GM19468 (cell line): ENCODE measurements at regions not wholly inside any gene's neighbourhood (a gene's known extent, or its start where the extent isn't known, plus 50 kb on each side); places are given as distances from the start of the nearest gene placed in this dataset.

Source experiments
- ATAC-seq: cut with Tn5 transposase; IDR thresholded peaks from one replicate; pipeline ENCODE4 v1.9.1; 2021; ENCODE audit warnings: mild to moderate bottlenecking, moderate library complexity, moderate number of reproducible peaks; ENCODE audit not compliant: unreplicated experiment; ENCODE audit errors: extremely low read depth

DNA sequence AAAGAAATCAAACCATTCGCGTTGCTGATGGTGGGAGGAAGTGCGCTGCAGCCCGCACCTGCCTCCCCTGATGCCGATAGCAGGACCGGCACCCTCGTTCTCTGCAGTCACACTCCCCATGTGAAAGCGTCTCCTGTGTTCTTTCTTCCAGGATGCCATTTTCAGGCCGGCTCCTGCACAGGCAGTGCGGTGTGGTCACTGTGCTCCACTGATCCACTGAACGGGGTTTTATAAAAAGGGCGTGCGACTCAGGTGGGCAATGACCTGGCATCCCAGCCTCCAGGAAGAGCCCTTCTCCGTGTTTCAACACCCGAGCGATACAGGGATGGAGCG, 88.3 kb upstream of the SNTG2 start:
- ATAC-seq, result no peak

DNA sequence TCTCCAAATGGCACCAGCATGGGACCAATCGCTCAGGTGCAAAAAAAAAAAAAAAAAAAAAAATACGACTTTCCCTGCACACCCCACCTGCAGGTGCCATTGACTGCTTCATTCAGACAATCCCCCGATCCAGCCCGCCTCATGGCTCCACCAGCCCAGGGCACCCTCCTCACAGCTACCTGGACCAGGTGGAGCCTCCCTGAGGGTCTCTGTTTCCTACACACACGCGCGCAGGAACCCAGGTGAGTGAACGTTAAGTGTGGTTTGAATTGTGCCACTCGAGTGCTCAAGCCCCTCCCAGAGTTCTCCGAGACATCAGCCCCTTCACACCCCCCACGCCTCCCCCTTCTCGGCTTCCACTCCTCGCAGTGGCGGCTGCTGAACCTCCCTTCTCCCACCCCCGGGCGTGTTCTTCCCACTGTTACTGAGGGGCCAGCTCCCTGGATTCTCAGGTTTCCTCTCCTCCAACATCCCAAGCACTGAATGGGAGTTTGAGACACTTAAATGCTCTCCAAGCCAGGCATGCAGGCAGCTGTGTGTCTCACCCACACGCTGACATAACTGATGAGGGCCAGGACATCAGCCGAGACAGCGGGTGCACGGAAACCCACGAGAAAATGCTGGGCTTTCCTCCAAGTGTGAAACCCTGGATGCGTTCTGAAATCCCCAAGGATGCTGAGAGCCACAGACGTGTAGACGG, 88.8 kb upstream of the SNTG2 start:
- ATAC-seq, result no peak

DNA sequence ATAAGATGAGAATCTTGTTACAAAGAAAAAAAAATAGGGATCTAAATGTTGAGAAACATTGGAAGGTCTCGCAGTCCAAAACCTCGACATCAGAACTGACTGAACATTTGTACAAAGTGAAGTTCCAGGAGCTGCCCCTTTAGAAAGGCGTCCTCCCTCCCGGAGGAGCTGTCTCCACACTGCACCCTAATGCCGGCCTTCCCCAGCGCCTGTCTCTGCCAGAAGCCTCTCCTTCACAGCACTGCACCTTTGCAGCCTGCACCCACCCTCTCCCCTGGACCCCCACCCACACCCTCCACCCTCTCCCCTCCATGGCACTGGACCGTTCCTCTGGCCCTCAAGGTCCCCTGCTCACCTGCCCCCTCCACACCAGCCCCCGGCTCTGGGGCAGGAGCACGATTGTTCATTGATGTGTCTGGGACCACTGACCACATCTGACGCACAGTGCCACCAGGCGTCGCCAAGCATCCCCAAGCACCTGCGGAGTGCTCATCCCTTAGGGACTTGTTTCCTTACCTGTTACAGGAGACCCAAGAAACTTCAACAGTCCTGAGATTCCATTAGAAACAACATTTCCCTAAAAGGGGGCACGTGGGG, 90.3 kb upstream of the SNTG2 start:
- ATAC-seq, result no peak

DNA sequence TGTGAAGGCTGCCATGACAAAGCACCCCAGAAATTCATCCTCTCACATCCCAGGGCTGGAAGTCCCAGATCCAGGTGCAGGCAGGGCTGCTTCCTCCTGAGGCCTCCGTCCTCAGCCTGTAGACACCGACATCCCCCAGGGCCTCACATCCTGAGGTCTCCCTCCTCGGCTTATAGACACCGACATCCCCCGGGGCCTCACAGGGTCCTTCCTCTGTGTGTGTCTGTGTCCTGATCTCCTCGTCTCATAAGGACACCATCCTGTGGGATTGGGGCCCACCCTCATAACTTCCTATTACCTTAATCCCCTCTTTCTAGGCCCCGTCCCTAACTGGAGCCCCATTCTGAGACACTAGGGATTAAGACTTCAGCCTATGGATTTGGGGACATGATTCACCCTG, 92.0 kb upstream of the SNTG2 start:
- ATAC-seq, result no peak

DNA sequence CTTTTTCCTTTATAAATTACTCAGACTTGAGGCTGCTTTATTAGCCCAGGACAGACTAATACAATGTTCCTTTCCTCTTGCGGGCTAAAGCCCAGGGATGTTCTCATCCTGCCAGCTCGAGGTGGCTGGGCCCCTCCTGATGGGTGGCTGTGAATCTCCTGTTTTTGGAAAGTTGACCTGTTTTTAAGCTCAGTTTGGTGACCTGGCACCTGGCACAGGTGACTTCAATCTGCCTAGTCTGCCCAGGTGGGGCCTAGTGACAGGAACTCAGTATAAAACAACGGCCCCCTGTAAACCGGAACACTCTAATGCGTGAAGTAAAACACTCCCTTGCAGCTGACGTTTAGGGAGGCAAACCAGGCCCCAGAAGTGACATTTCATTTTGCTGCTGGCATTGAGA, 92.7 kb upstream of the SNTG2 start:
- ATAC-seq, result no peak

DNA sequence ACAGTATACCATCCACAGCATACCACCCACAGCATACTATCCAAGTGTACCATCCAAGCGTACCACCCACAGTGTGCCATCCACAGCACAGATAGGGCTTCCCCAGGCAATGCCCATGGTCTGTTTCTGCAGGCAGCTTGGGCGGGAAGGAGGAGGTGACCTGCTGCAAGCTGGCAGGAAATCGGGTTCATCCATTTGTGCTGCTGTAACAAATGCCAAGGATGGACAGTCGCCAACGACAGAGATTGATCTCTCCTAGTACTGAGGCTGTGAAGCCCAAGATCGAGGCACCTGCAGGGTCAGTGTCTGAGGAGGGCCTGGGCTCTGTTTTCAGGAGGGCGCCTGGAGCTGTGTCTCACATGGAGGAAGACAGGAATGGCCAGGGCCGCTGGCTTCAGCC, 93.6 kb upstream of the SNTG2 start:
- no peak for ATAC-seq

DNA sequence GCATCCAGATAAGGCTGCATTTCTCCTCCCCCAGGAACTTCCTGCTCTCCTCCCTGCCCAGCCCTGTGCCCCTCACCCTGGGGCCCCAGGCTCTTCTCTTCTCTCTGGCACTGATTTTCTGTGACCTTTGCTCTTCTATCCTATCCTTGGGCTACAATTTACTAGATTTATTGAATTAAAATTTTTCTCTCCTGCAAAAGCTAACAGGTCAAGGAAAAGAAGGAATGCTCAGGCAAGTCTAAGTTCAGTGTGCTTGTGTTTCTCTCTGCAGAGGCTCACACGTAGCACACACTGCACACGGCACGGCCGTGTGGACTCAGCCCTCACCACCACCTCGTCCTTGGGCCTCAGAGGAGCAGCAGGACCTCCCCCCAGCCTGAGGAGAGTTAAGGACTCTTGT, 94.2 kb upstream of the SNTG2 start:
- no peak for ATAC-seq

DNA sequence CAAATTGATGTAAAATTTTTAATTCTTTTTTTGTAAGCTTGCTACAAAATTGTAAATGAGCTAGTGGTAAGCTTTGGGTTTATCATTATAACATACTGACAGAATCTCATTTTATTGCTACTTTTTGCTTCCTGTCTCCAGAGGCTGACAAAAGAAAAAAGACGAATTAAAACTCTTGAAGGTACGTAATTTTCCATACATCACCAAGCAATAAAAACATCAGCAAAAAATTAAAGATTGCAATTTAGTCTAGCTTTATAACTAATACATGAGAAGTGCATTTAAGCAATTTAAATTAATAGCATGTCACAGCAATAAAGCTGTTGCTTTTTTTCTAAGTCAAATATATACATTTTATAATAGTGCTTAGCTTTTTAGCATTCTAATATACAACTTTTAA, 94.6 kb upstream of the SNTG2 start:
- ATAC-seq, result no peak

DNA sequence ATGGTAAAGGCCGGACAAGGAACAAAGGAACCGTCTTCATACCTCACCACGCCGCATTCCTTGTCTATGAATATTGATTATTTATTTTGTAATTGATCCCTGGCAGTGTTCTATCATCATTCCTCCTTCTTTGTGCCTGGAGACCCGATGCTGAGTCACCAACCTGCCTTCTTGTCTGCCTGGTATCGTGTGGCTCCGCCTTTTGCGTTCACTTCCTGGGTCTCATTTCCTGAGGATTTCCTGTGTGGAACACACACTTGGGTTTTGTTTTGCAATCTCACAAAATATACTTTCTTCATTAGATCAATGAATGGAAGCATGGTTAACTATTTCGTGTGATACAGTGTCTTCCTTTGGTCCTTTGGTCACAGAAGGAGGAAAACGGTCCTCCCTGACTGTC, 95.5 kb upstream of the SNTG2 start:
- ATAC-seq, result no peak

DNA sequence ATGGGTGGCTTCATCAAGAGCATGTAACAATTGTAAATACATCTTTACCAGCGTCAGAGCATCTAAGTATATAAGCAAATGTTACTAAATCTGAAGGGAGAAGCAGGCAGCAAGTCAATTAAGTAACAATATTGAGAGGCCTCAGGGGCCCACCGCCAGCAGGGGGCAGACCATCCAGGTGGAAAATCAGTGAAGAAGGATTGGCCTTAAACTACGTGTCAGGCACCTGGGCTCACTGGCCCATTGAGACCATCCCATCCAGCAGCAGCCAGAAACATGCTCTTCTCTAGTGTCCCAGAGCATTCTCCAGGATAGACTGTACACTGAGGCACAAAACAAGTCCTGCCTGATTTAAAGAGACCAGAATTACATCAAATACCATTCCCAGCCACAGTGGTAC, 96.2 kb upstream of the SNTG2 start:
- no peak for ATAC-seq

DNA sequence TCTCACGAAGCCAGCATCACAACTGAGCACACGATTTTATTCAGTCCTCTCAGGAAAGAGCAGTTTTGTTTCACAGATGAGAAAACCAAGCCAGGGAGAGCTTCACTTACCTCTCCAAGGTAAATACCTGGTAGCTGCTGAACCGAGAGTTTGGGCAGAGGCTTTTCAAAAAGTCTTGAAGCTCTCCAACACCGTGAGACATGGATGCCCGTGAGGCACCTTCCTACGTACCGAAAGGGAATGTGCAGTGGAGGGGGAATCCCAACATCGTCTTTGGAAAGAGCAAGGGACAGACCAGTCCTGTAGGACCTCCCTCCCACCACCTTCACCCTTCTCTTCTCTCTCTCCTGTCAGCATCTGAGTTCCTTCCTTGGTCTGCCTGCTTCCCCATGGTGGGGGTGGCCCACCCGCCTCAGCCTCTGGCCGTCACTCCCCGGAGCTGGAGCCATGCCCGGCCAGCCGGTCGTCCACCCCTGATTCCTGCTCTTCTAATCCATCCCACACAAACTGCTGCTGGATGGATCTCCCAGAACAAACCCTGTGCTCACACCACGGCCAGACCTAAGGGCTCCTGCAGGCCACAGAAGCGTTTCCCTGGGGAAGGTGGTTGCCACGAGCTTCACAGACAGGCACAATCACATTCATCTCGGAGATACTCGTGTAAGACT, 97.3 kb upstream of the SNTG2 start:
- no peak for ATAC-seq

DNA sequence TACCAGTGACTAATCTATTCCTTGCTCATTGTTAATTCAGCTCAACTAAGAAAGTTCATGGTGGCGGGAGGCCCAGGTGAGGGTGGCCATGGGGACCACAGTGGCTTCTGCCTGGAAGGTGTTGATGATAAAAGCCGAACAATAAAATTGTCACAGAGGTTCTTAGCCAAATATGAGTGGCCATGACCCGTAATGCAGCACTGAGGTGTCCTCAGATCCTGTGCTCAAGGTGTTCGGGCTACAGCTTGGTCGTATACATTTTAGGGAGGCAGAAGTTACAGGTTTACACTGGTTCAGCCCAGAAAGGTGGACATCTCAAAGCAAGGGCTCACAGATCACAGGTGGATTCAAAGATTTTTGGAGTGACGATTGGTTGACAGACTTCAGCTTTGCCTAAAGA, 98.5 kb upstream of the SNTG2 start:
- no peak for ATAC-seq

DNA sequence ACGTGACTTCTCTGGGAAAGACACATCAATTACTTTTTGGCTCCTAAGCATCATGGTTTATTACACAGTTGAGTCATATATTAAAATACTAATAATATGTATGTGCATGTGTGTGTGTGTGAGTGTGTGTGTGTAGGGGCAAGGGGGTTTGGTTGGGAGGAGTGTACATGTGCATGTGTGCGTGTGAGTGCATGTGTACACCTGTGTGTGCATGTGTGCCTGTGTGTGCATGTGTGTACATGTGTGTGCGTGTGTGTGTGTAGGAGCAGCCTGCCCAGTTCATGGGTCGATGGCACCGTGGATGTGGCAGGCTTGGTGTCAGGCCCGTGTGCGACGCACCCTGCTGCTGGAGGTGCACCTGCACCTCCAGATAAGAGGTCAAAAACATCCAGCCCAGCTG, 99.0 kb upstream of the SNTG2 start:
- no peak for ATAC-seq

DNA sequence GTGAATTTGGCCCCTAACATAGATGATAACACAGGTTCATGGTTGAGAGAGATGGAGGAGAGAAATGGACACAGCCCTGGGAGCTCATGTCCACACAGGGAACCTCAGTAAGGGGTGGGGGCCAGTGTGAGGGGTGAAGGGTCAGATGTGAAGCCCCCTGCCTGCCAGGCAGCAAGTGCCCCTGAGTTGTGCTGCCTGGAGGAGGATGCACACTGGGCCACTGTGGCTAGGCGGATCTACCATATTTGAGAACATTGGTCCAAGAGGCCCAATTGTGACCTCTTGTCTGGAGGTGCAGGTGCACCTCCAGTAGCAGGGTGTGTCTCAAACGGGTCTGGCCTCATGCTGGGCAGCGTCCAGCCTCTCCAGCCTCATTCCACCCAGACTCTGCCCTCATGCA, 99.6 kb upstream of the SNTG2 start:
- ATAC-seq, result no peak

DNA sequence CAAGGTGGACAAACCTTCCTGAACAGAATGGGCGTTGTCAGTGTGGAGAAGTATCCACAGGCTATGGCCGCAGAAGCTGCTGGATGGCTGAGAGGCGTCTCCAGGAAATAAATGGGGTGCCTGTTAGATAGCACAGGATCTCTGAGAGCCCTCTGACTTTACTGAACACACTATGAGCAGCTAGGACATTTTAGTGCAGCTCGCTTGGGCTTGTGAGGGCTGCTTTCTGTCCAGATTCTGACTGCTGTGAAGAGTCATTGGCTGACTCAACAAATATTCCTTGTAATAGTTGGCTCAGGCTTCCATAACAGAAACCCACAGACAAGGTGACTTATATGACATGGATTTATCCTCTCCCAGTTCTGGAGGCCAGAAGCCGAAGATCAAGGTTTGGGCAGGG, 100.2 kb upstream of the SNTG2 start:
- ATAC-seq, result no peak

DNA sequence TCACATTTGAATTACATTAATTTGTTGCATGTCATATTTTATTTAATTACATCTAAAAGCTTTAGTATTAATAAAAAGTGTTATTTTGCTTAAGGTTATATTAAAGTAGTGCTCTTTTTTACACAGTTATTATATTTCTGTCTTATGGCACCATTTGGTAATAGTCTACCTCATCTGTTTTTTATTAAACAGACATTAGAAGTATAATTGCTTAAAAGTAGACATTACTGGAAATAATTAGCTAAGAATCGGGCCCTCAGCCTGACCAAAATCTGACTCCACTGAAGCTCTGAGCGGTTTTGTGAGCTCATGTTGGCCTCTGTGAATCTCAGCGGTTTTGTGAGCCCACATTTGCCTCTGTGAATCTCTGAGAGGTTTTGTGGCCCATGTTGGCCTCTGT, 102.5 kb upstream of the SNTG2 start:
- no peak for ATAC-seq

DNA sequence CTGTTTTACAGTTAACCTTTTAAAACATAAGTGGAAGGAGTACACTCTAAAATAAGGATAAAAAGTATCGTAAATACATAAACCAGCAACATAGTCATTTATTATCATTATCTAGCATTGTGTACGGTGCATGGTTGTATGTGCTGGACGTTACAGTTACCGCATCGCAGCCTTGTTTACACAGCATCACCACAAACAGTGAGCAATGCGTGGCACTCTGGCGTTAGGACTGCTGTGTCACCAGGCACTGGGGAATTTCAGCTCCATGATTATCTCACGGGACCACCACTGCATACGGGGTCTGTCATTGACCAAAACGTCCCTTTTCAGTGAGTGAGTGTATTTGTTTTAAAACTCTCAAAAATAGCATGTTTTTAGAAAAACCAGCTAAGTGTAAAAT, 103.0 kb upstream of the SNTG2 start:
- ATAC-seq, result no peak

DNA sequence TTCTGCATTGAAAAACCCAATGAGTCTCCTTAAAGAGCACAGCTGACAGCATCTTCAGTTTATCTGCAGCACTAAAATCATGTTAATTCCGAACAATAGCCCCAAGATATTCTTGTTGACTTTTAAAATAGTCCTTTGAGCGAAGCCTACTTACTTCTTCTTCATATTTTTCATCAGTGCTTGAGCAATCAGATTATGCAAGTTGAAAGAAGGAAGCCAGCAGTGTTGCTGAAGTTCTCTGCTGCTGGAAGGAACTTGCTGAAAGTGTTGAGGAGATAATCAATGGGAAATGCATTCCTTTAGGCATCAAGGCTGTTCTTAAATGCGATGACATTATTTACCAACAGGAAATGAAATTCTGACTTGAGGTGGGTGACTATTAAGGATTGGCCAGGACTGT, 105.9 kb upstream of the SNTG2 start:
- ATAC-seq, result no peak

DNA sequence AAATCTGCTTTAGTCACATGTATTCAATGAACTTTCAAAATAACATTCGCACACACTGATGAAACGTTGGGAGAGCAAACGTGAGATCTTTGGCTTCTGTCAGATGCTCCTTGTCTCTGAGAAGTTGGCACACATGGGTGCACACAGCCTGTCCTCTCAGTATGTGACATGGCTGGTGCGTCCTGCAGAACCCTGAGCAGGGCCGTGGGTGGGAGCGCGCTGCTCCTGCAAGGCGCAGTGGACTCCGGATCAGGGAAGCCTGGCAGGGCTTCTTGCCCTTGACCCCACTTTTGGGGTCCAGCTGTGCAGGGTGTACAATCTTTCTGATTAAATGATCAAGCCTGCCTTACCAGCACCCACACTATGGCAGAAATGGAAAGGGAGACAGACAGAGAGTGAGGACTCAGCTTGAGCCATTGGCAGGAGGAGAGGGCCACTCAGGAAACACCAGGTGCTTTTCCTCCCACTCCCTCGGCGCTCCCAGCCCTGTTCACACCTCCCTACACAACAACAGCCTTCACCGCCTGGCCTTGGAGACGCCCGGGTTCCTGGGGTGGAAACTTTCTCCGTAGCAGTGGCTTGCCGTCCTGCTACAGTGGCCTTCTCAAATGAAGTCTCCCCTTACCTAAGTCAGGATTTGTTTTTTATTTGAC, 108.4 kb upstream of the SNTG2 start:
- no peak for ATAC-seq

DNA sequence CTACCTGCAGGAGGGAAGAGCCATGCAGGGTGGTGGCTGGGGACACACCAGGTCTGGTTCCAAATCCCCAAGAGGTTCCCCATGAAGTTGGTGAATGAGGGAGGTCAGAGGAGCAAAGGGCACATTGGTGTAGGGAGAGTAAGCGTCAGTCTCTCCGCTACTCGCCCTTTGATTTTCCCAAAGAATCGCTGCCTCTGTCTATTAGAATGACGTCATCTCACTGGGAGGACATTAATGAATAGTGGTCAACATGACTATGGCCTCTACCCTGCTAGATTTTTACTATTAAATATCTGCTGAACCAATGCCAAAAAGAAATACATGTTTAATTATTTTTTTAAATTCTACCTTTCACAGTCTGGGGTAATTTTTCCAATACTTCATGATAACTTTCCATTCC, 109.6 kb upstream of the SNTG2 start:
- ATAC-seq, result no peak

DNA sequence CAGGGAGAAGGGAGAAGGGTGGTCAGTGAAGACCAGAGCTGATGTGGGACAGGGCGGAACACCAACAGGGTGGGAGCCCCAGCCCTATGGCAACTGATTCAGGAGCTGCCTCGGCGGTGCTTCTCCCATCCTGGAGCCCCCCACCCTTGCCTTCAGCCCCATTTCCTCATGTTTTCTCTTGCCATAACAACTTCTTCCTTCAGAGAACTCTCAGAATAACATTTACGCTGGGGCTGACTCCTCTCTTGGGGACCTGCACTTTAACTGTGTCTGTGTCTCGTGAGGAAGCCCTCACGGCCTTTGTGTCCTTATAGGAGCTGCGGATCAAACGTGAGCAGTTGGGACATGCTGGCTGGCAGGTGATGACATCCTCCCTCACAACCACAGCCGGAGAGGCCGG, 116.4 kb upstream of the SNTG2 start:
- no peak for ATAC-seq

DNA sequence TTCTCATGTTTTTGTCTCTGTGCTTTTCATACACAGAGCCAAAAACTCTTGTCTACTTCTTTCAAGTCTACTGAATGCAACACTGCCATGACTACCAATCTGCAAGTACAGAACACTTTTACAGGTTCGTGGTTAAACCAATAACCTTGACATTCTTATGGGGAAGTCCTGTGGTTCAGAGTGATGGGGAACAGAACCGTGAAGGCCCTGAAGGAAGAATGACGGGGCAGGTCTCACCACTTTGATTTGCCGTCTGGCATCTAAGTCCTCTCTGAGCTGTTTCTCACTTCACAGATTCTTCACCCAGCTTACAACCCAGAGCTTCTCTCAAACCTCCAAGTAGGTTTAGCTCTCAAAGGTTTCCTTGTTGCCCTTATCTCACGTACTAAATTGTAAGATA, 117.5 kb upstream of the SNTG2 start:
- ATAC-seq, result no peak
